Stimulated activated CD8-positive, alpha-beta memory T cell treated with anti-CD3 and anti-CD28 coated beads, Interleukin-2, amount 100 ng/mL, for 1 hour (primary cell): ENCODE measurements at regions not wholly inside any gene's neighbourhood (a gene's known extent, or its start where the extent isn't known, plus 50 kb on each side); places are given as distances from the start of the nearest gene placed in this dataset.
"Not testable (repeated sequence)": the region's sequence is repeated elsewhere in the genome, so short reads cannot be mapped to it uniquely, and the experiment has no call there.

Experiments
- DNase-seq, 2 donors: peaks; one replicate each; pipeline ENCODE4 v3.0.0-alpha.2; 2020; ENCODE audit warnings: low read depth in 2 of 2

GRCh38 chr14:49946320-49947141 lies 53.6 kb downstream of the ARF6 start:
- DNase-seq, result no peak

GRCh38 chr14:49947506-49947905 lies 54.6 kb downstream of the ARF6 start:
- no peak for DNase-seq

- no peak for DNase-seq
Observed at GRCh38 chr14:49950275-49951228, 57.7 kb downstream of the ARF6 start.

- DNase-seq, result no peak
Observed at GRCh38 chr14:49951229-49951607, 58.3 kb downstream of the ARF6 start.

GRCh38 chr14:49951691-49952345 lies 58.9 kb downstream of the ARF6 start:
- DNase-seq, result no peak

GRCh38 chr14:49953196-49953595 lies 60.3 kb downstream of the ARF6 start:
- no peak for DNase-seq

- no peak for DNase-seq
Observed at GRCh38 chr14:49954171-49954631, 61.3 kb downstream of the ARF6 start.

GRCh38 chr14:49955024-49955423 lies 62.1 kb downstream of the ARF6 start:
- DNase-seq, result no peak

GRCh38 chr14:49957089-49957852 lies 64.4 kb downstream of the ARF6 start:
- no peak for DNase-seq

GRCh38 chr14:49959822-49960408 lies 67.0 kb downstream of the ARF6 start:
- no peak for DNase-seq

- DNase-seq, result no peak
Observed at GRCh38 chr14:49960453-49960852, 67.6 kb downstream of the ARF6 start.

GRCh38 chr14:49961270-49962222 lies 68.7 kb downstream of the ARF6 start:
- no peak for DNase-seq

- DNase-seq, result no peak
Observed at GRCh38 chr14:49962621-49963020, 69.7 kb downstream of the ARF6 start.

GRCh38 chr14:49965068-49965651 lies 72.3 kb downstream of the ARF6 start:
- DNase-seq, result not testable (repeated sequence)

GRCh38 chr14:49966304-49966809 lies 73.5 kb downstream of the ARF6 start:
- no peak for DNase-seq

- DNase-seq, result no peak
Observed at GRCh38 chr14:49966971-49967630, 74.2 kb downstream of the ARF6 start.

- no peak for DNase-seq
Observed at GRCh38 chr14:49969961-49970360, 77.1 kb downstream of the ARF6 start.

- no peak for DNase-seq
Observed at GRCh38 chr14:49970474-49971147, 77.7 kb downstream of the ARF6 start.
